Keratinocyte (primary cell): ENCODE measurements at regions not wholly inside any gene's neighbourhood (a gene's known extent, or its start where the extent isn't known, plus 50 kb on each side); places are given as distances from the start of the nearest gene placed in this dataset.

ENCODE experiments used
- DNase-seq: peaks from one replicate; pipeline ENCODE4 v3.0.0-alpha.2; 2011; ENCODE audit warnings: low read depth, missing footprints, low spot score
- FAIRE-seq: peaks from 2 replicates; lab custom pipeline; 2011; peaks lifted over from hg19 to GRCh38; lab: Jason Lieb, UNC
- H2AFZ ChIP-seq: 2 replicates; pipeline ENCODE4 v1.6.0; 2012; ENCODE audit warnings: low read length, control low read depth, inconsistent platforms; ENCODE audit not compliant: control insufficient read depth
- H3K27ac ChIP-seq: 2 replicates; pipeline ENCODE4 v1.5.1; 2011; ENCODE audit warnings: low read length; ENCODE audit not compliant: control insufficient read depth, insufficient read depth
- H3K27me3 ChIP-seq: 3 replicates; pipeline ENCODE4 v1.6.0; 2011; ENCODE audit warnings: low read length; ENCODE audit not compliant: control insufficient read depth, insufficient read depth; ENCODE audit errors: extremely low read depth
- H3K36me3 ChIP-seq, 2 experiments: 2 replicates in 1 of 2; 3 replicates in 1 of 2; pipeline ENCODE4 v1.5.1; 2011; ENCODE audit warnings: low read length in 2 of 2, mild to moderate bottlenecking in 1 of 2; ENCODE audit not compliant: control insufficient read depth in 2 of 2, insufficient read depth in 2 of 2; ENCODE audit errors: extremely low read depth in 1 of 2
- H3K4me1 ChIP-seq: 3 replicates; pipeline ENCODE4 v1.5.1; 2011; ENCODE audit warnings: low read length; ENCODE audit not compliant: control insufficient read depth, insufficient read depth; ENCODE audit errors: extremely low read depth
- H3K4me2 ChIP-seq: 3 replicates; pipeline ENCODE4 v1.6.0; 2011; ENCODE audit warnings: low read depth, low read length; ENCODE audit not compliant: control insufficient read depth, insufficient read depth; ENCODE audit errors: extremely low read depth
- H3K4me3 ChIP-seq, 3 experiments: fragments of 200-600 bp in 1 of 3; sonication (generic) in 1 of 3; 2 replicates in 2 of 3; 3 replicates in 1 of 3; pipeline ENCODE4 v1.5.1; 2011 to 2016; ENCODE audit warnings: low read length in 3 of 3, mild to moderate bottlenecking in 3 of 3, control low read depth in 2 of 3, inconsistent platforms in 1 of 3, low read depth in 1 of 3, mixed read lengths in 1 of 3, mixed run types in 1 of 3, moderate library complexity in 1 of 3; ENCODE audit not compliant: control insufficient read depth in 2 of 3, insufficient read depth in 2 of 3; ENCODE audit errors: extremely low read depth in 1 of 3
- H3K79me2 ChIP-seq: 2 replicates; pipeline ENCODE4 v1.6.0; 2012; ENCODE audit warnings: low read length; ENCODE audit not compliant: control insufficient read depth, insufficient read depth
- H3K9ac ChIP-seq: 3 replicates; pipeline ENCODE4 v1.6.0; 2011; ENCODE audit warnings: low read length; ENCODE audit not compliant: control insufficient read depth, insufficient read depth; ENCODE audit errors: extremely low read depth
- H3K9me1 ChIP-seq: 3 replicates; pipeline ENCODE4 v1.6.0; 2011; ENCODE audit warnings: low read length; ENCODE audit not compliant: control insufficient read depth, insufficient read depth; ENCODE audit errors: extremely low read depth
- H3K9me3 ChIP-seq: 2 replicates; pipeline ENCODE4 v1.5.1; 2012; ENCODE audit warnings: low read depth, low read length; ENCODE audit not compliant: control insufficient read depth
- H4K20me1 ChIP-seq: 3 replicates; pipeline ENCODE4 v1.6.0; 2011; ENCODE audit warnings: low read length; ENCODE audit not compliant: control insufficient read depth, insufficient read depth; ENCODE audit errors: extremely low read depth
- CTCF ChIP-seq, 3 experiments: IDR thresholded peaks in 1 of 3; conservative IDR thresholded peaks in 1 of 3; optimal IDR thresholded peaks in 1 of 3; 2 replicates in 2 of 3; 3 replicates in 1 of 3; pipeline versions ENCODE3 to v1.5.1; 2011; ENCODE audit warnings: low read length in 3 of 3, mild to moderate bottlenecking in 3 of 3, moderate library complexity in 2 of 3, control low read depth in 1 of 3, inconsistent platforms in 1 of 3; ENCODE audit not compliant: insufficient read depth in 2 of 3; ENCODE audit errors: extremely low read depth in 1 of 3
- EZH2 ChIP-seq: IDR thresholded peaks from one replicate; pipeline ENCODE4 v1.6.1; 2012; ENCODE audit warnings: inconsistent platforms, mild to moderate bottlenecking, low read length, moderate library complexity
- dilution Hi-C: fragments of 300-500 bp; cut with MboI; formaldehyde crosslinking; loops from one replicate; pipeline ENCODE4 v1.7.0; 2020; ENCODE audit warnings: low sequenced_read_pairs; ENCODE audit not compliant: extremely low pct_ligation_motif_present

GRCh38 chr15:70422342-70422741 is 324.6 kb upstream of the TLE3 start:
- no peaks in the 10 kb centered on the region for H3K79me2 ChIP-seq
- no peak overlapping the region for H3K4me3 ChIP-seq
- dilution Hi-C loops, result no loop called here
- no peak for TF ChIP-seq CTCF (optimal IDR thresholded peaks at IDR 0.05 in 1 of 3, IDR thresholded peaks at IDR 0.05 in 1 of 3, conservative IDR thresholded peaks at IDR 0.05 in 1 of 3; ENCODE audit: extremely low read depth in 1 of 3, insufficient read depth in 2 of 3, low read length in 3 of 3)
- TF ChIP-seq EZH2, result no peak
- H3K9ac ChIP-seq, result no peak overlapping the region
- DNase-seq, result no peak
- FAIRE-seq, result no peak
- no peaks in the 10 kb centered on the region for H3K9me3 ChIP-seq
- no peak overlapping the region for H3K4me2 ChIP-seq
- H2AFZ ChIP-seq, result no peak overlapping the region
- peaks cover 2% of the 10 kb centered on the region for H3K9me1 ChIP-seq
- H3K27me3 ChIP-seq, result peaks cover 67% of the 10 kb centered on the region
- peaks cover 11% of the 10 kb centered on the region for H3K4me1 ChIP-seq
- no peaks in the 10 kb centered on the region for H3K36me3 ChIP-seq
- no peak overlapping the region for H3K27ac ChIP-seq
- no peaks in the 10 kb centered on the region for H4K20me1 ChIP-seq

GRCh38 chr15:70420948-70421482 is 323.3 kb upstream of the TLE3 start:
- no peak for TF ChIP-seq EZH2
- TF ChIP-seq CTCF (optimal IDR thresholded peaks at IDR 0.05 in 1 of 3, IDR thresholded peaks at IDR 0.05 in 1 of 3, conservative IDR thresholded peaks at IDR 0.05 in 1 of 3; ENCODE audit: extremely low read depth in 1 of 3, insufficient read depth in 2 of 3, low read length in 3 of 3), result no peak
- dilution Hi-C loops, result no loop called here

More at GRCh38 chr15:70420948-70421482, 323.3 kb upstream of the TLE3 start:
- FAIRE-seq (no peak), DNase-seq (no peak)
- no peaks in the 10 kb centered on the region for H3K9me1 ChIP-seq
- no peak overlapping the region for H3K27ac ChIP-seq
- H3K4me3 ChIP-seq, result no peak overlapping the region
- no peak overlapping the region for H3K9ac ChIP-seq
- no peaks in the 10 kb centered on the region for H3K79me2 ChIP-seq
- no peaks in the 10 kb centered on the region for H3K4me1 ChIP-seq
- H3K9me3 ChIP-seq, result no peaks in the 10 kb centered on the region
- H2AFZ ChIP-seq, result no peak overlapping the region
- no peaks in the 10 kb centered on the region for H4K20me1 ChIP-seq
- H3K4me2 ChIP-seq, result no peak overlapping the region
- no peaks in the 10 kb centered on the region for H3K36me3 ChIP-seq
- peaks cover 78% of the 10 kb centered on the region for H3K27me3 ChIP-seq
